Stomach (tissue), 8 donors: ENCODE measurements at regions not wholly inside any gene's neighbourhood (a gene's known extent, or its start where the extent isn't known, plus 50 kb on each side); places are given as distances from the start of the nearest gene placed in this dataset.

Experiments
- DNase-seq, 2 donors: peaks; one replicate each; pipeline versions ENCODE4 v3.0.0 to v3.0.0-alpha.2; 2013 to 2019
- H3K27ac ChIP-seq, 5 donors: fragments of 200-600 bp in 4 of 5; sonication (generic) in 4 of 5; one replicate each; pipeline ENCODE4 v1.5.1; 2013 to 2019; ENCODE audit warnings: mild to moderate bottlenecking in 1 of 5, moderate library complexity in 1 of 5
- H3K27me3 ChIP-seq, 3 donors: fragments of 200-600 bp; sonication (generic); one replicate each; pipeline ENCODE4 v1.5.1; 2017 to 2019; ENCODE audit warnings: mixed run types in 1 of 3
- H3K36me3 ChIP-seq, 4 donors: fragments of 200-600 bp; sonication (generic); 1 replicate in 3 of 4; 2 replicates in 1 of 4; pipeline ENCODE4 v1.5.1; 2016 to 2019
- H3K4me1 ChIP-seq, 4 donors: fragments of 200-600 bp; sonication (generic); one replicate each; pipeline ENCODE4 v1.5.1; 2016 to 2019
- H3K4me3 ChIP-seq, 4 donors: fragments of 200-600 bp; sonication (generic) in 3 of 4; one replicate each; pipeline ENCODE4 v1.5.1; 2016 to 2019; ENCODE audit warnings: mild to moderate bottlenecking in 1 of 4
- H3K9me3 ChIP-seq, 4 donors: fragments of 200-600 bp; sonication (generic); one replicate each; pipeline ENCODE4 v1.5.1; 2016 to 2019
- EP300 ChIP-seq: sonication (generic); formaldehyde crosslinking; IDR thresholded peaks from one replicate; pipeline ENCODE4 v1.6.1; 2017; ENCODE audit warnings: antibody characterized with exemption
- POLR2A ChIP-seq, 4 donors: fragments of 450-650 bp; IDR thresholded peaks; one replicate each; pipeline ENCODE4 v1.6.1; 2016; ENCODE audit warnings: antibody characterized with exemption in 4 of 4, control low read depth in 2 of 4, mild to moderate bottlenecking in 1 of 4, moderate library complexity in 1 of 4
- POLR2AphosphoS5 ChIP-seq, 3 donors: sonication (generic); formaldehyde crosslinking; IDR thresholded peaks; one replicate each; pipeline ENCODE4 v1.6.1; 2016; ENCODE audit warnings: antibody characterized with exemption in 3 of 3
- WGBS, 5 donors: extraction: QIAGEN DNeasy Blood & Tissue Kit in 3 of 5; methylation state at CpG; one replicate each; pipeline versions ENCODE4 v1.1.5 to v1.1.7; 2013 to 2018; 5-methylcytosine and 5-hydroxymethylcytosine counted together
- intact Hi-C: fragments of 100-400 bp; cut with DNase I; formaldehyde crosslinking; loops from one replicate; pipeline ENCODE4 v1.15.1; 2023; ENCODE audit warnings: low total_unique reads
- TF ChIP-seq, protein P1 (sequence below), 7 experiments: fragments of 450-650 bp in 4 of 7; fragments of 200-600 bp in 3 of 7; sonication (generic) in 3 of 7; IDR thresholded peaks; one replicate each; pipeline ENCODE4 v1.5.1; 2016 to 2019; ENCODE audit warnings: antibody characterized with exemption in 7 of 7, control low read depth in 2 of 7, mild to moderate bottlenecking in 1 of 7
- donor health status: healthy with polysubstance abuse.
- donor health status: Bipolar disorder and iron deficiency.
- donor health status: healthy.

DNA sequence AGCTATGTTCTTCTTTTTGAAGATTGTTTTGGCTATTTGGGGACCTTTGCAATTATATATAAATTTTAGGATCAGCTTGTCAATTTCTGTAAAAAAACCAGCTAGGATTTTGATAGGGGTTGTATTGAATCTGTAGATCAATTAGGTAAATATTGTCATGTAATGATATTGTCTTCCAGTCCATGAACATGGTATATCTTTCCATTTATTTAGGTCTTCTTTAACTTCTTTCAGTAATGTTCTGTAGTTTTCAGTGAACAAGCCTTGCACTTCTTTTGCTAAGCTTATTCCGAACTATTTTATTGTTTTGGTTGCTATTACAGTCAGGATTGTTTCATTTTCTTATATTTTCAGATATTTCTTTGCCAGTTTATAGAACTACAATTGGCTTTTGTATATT is 175.8 kb upstream of the RARB start:
- Histone ChIP-seq H3K27ac (no peak overlapping the region), H3K36me3 (no peaks in the 10 kb centered on the region), H3K9me3 (peaks cover 0 to 46% (median 33%) of the 10 kb centered on the region in 4 donors), H3K4me1 (no peaks in the 10 kb centered on the region), H3K4me3 (no peak overlapping the region), H3K27me3 (no peaks in the 10 kb centered on the region)
- intact Hi-C loops, result no loop called here
- 82 to 93% (median 89%) methylated on average over 1 of the region's 1 CpG for WGBS, 5 donors
- no peak for DNase-seq
- TF ChIP-seq, protein P1, sequence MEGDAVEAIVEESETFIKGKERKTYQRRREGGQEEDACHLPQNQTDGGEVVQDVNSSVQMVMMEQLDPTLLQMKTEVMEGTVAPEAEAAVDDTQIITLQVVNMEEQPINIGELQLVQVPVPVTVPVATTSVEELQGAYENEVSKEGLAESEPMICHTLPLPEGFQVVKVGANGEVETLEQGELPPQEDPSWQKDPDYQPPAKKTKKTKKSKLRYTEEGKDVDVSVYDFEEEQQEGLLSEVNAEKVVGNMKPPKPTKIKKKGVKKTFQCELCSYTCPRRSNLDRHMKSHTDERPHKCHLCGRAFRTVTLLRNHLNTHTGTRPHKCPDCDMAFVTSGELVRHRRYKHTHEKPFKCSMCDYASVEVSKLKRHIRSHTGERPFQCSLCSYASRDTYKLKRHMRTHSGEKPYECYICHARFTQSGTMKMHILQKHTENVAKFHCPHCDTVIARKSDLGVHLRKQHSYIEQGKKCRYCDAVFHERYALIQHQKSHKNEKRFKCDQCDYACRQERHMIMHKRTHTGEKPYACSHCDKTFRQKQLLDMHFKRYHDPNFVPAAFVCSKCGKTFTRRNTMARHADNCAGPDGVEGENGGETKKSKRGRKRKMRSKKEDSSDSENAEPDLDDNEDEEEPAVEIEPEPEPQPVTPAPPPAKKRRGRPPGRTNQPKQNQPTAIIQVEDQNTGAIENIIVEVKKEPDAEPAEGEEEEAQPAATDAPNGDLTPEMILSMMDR (IDR thresholded peaks at IDR 0.05), result no peak
- no peak for TF ChIP-seq POLR2AphosphoS5 (IDR thresholded peaks at IDR 0.05)
- no peak for TF ChIP-seq POLR2A (IDR thresholded peaks at IDR 0.05)
- no peak for TF ChIP-seq EP300

DNA sequence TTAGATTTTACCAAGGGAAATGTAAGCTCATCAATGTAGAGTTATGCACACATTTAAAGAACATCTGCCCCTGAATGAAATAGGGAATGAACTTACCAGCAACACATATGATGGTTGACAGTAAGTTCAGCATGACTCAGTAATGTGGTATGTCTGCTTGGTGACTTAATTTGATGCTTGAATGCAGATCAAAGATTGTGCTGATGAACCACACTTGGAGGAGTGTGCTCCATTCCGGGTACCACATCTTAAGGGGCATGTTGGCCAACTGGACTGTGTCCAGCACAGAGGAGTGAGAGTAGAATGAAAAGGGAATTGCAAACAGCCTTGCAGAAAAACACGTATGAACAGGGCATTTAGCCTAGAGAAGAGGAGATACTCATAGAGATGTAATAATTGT is 171.0 kb upstream of the RARB start:
- H3K36me3 ChIP-seq, result no peaks in the 10 kb centered on the region
- DNase-seq, result no peak
- intact Hi-C loops, result no loop called here
- H3K4me3 ChIP-seq, result no peak overlapping the region
- no peaks in the 10 kb centered on the region for H3K27me3 ChIP-seq
- H3K9me3 ChIP-seq, result peaks cover 0 to 11% (median 10%) of the 10 kb centered on the region in 4 donors
- 47 to 84% (median 78%) methylated on average over 2 of the region's 2 CpGs for WGBS, 5 donors
- TF ChIP-seq EP300 (no peak), POLR2A (IDR thresholded peaks at IDR 0.05) (no peak), POLR2AphosphoS5 (IDR thresholded peaks at IDR 0.05) (no peak)
- TF ChIP-seq, protein P1 (IDR thresholded peaks at IDR 0.05), result no peak
- H3K27ac ChIP-seq, result no peak overlapping the region
- no peaks in the 10 kb centered on the region for H3K4me1 ChIP-seq

DNA sequence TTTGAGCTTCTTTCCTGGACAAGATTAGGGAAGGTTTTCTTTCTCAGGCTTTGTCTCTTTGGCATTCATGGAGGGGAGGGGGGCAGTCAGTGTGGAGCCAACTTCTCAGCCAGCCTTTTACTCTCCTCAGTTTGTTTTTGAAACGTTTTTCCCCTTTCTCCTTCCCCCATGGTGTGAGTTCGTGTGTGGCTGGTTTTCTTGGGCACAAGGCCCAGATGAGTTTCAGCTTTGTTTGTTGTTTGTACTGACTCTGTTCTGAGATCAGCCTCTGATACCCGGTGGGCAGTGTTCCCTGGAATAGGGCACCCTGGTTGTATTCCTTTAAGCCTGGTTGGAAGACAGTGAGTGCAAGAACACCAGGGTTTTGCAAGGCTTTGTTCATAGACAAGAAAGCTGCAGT is 168.2 kb upstream of the RARB start:
- no peak overlapping the region for H3K4me3 ChIP-seq
- TF ChIP-seq POLR2AphosphoS5 (IDR thresholded peaks at IDR 0.05) (no peak), POLR2A (IDR thresholded peaks at IDR 0.05) (no peak), EP300 (no peak)
- TF ChIP-seq, protein P1 (IDR thresholded peaks at IDR 0.05), result no peak
- H3K9me3 ChIP-seq, result no peaks in the 10 kb centered on the region
- no peak for DNase-seq
- intact Hi-C loops, result no loop called here
- H3K36me3 ChIP-seq, result no peaks in the 10 kb centered on the region
- no peak overlapping the region for H3K27ac ChIP-seq
- H3K4me1 ChIP-seq, result no peaks in the 10 kb centered on the region
- 5 to 17% (median 7%) methylated on average over 3 of the region's 3 CpGs for WGBS, 5 donors
- H3K27me3 ChIP-seq, result no peaks in the 10 kb centered on the region

DNA sequence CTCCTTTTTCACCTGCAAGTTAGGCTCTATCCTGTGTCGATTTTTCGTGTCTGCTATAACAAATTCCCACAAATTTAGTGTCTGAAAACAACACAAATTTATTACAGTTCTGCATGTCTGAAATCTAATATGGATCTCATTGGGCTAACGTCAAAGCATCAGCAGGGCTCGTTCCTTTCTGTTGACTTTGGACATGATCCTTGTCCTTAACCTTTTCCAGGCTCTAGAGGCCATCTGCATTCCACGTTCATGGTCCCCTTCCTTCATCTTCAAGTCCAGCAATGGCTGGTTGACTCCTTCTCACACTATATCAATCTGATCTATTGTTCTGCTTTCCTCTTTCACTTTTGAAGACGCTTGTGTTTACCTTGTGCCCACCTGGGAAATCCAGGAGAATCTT is 165.7 kb upstream of the RARB start:
- no peak for DNase-seq
- no peaks in the 10 kb centered on the region for H3K27me3 ChIP-seq
- no peak overlapping the region for H3K27ac ChIP-seq
- intact Hi-C loops, result no loop called here
- no peaks in the 10 kb centered on the region for H3K36me3 ChIP-seq
- WGBS, 5 donors, result 61 to 81% (median 71%) methylated on average over 6 of the region's 6 CpGs
- no peaks in the 10 kb centered on the region for H3K4me1 ChIP-seq
- H3K4me3 ChIP-seq, result no peak overlapping the region
- no peaks in the 10 kb centered on the region for H3K9me3 ChIP-seq
- TF ChIP-seq EP300 (no peak), POLR2AphosphoS5 (IDR thresholded peaks at IDR 0.05) (no peak), POLR2A (IDR thresholded peaks at IDR 0.05) (no peak)
- TF ChIP-seq, protein P1 (IDR thresholded peaks at IDR 0.05), result no peak
